ENCODE measurements at regions not wholly inside any gene's neighbourhood (a gene's known extent, or its start where the extent isn't known, plus 50 kb on each side); places are given as distances from the start of the nearest gene placed in this dataset.
"Not testable (repeated sequence)": the region's sequence is repeated elsewhere in the genome, so short reads cannot be mapped to it uniquely, and the experiment has no call there.

DNA sequence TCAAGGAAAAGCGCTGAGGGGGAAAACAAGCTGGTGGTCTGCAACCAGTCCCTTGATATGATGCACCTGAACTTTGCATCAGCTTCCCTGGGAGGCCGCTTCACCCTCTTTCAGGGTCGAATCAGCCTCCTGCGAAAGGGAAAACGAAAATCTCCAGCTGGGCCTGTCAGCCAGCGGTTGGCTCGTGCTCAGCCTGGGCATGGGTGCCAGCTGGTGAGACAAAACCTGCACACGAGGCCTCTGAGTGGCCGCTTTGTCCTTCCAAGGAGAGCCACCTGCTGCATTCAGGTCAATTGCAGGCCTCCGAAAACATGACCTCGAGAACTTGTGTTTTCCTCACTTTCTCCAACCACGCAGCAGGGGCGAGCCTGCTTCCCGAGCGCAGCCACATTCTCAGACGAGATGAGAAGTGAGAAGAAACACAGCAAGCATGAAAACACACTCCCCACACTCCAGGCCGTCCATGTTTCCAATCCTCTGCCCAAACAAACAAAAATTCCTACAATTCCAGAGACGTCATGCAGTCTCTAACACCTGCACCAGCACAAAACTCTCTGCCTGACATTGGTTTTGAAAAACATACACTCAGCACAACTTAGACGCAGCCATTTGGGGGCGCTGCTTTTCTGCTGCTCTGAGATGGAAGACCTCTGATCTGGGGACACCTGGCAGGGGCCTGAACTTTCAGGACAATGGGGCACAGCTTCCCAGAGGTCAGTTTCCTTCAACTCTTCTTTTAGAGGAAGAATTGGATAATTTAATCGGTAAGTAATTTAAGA lies 77.1 kb downstream of the DHCR7 start:
- no peak overlapping the region for H3K27ac ChIP-seq

DNA sequence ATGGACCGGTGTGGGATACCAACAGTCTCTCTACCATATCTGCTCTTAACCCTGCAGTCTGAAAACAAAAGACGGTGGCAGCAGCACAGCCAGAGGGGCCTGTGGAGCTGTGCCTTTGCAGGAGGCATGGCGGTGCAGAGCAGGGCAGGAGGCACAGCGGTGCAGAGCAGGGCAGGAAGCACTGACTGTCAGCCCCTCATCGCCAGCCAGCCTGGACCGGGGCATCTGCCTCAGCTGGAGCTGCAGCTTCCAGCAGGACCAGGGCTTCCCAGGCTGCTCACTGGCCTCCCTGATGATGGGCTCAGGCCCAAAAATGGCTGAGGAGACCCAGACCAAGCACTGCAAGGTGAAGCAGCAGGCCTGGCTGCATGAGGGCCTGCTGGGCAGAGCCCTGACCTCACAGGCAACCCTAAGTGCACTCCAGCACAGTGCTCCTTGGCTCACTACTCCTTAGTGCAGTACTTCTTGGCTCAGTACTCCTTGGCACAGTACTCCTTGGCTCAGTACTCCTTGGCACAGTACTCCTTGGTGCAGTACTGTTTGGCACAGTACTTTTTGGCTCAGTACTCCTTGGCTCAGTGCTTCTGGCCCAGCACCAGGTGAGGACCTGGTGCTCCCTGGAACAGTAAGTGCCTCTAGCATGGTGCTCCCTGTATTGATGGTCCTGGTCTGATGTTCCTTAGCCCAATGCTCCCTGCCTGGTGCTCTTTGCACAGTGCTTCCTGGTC lies 78.0 kb downstream of the DHCR7 start:
- TF ChIP-seq, protein P1, sequence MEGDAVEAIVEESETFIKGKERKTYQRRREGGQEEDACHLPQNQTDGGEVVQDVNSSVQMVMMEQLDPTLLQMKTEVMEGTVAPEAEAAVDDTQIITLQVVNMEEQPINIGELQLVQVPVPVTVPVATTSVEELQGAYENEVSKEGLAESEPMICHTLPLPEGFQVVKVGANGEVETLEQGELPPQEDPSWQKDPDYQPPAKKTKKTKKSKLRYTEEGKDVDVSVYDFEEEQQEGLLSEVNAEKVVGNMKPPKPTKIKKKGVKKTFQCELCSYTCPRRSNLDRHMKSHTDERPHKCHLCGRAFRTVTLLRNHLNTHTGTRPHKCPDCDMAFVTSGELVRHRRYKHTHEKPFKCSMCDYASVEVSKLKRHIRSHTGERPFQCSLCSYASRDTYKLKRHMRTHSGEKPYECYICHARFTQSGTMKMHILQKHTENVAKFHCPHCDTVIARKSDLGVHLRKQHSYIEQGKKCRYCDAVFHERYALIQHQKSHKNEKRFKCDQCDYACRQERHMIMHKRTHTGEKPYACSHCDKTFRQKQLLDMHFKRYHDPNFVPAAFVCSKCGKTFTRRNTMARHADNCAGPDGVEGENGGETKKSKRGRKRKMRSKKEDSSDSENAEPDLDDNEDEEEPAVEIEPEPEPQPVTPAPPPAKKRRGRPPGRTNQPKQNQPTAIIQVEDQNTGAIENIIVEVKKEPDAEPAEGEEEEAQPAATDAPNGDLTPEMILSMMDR (conservative IDR thresholded peaks at IDR 0.05), result no peak
- H3K27ac ChIP-seq, result no peak overlapping the region

More for the DNA sequence above, 77.1 kb downstream of the DHCR7 start:
- TF ChIP-seq, protein P1 (conservative IDR thresholded peaks at IDR 0.05), result no peak

DNA sequence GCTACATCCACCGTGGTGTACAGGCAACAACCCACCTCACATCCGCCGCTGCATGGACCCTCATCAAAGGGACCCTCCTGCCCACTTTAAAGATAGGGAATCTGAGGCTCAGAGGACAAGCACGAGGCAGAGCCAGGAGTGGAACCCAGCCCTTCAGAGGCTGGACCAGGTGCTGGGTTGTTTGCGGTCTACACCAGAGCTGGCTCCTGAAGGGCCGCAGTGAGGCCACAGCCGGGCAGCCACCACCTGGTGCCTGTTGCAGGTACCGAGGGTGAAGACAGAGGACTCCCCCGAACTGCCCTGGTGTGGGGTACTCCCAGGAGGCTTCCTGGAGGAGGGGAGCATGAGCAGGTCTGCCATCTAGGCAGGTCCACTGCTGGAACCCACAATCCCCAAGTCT lies 78.8 kb downstream of the DHCR7 start:
- TF ChIP-seq, protein P1 (conservative IDR thresholded peaks at IDR 0.05), result no peak
- H3K27ac ChIP-seq, result no peak overlapping the region

DNA sequence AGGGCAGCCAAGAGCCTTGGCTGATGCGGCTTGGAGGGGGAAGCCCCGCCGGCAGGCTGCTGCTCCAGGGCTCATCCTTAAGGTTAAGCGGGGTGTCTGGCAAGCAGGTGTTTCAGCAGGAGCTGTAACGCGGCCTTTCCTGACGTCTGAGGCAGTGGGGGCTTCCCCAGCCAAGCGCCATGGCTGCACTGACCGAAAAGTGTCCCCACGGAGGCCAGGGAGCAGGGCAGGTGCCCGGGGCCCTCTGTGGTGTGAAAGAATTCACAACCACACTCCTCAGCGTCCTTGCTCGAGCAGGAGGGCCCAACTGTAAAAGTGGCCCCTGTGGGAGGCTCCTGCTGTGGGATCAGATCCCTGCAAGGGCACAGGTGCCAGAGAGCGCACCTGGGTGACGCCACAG lies 79.2 kb downstream of the DHCR7 start:
- TF ChIP-seq, protein P1 (conservative IDR thresholded peaks at IDR 0.05), result no peak
- no peak overlapping the region for H3K27ac ChIP-seq

DNA sequence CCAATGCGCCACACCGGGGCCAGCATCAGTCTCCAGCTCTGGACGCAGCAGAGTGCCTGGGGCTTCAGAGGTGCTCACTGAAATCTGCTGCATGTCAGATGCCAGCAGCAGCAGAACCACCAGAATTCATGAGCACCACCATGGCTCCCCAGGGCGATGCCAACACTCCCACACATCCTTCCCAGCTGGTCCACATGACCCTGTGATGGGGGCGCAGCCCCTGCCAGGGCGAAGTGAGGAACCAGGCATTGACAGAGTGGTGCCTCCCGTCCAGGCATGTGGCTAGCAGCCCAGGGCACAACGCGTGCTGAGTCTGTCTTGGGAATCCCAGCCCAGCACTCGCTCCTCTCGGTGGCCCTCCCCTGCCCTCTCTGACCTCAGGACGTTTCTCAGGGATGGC lies 80.4 kb downstream of the DHCR7 start:
- H3K27ac ChIP-seq, result no peak overlapping the region
- TF ChIP-seq, protein P1 (conservative IDR thresholded peaks at IDR 0.05), result no peak

DNA sequence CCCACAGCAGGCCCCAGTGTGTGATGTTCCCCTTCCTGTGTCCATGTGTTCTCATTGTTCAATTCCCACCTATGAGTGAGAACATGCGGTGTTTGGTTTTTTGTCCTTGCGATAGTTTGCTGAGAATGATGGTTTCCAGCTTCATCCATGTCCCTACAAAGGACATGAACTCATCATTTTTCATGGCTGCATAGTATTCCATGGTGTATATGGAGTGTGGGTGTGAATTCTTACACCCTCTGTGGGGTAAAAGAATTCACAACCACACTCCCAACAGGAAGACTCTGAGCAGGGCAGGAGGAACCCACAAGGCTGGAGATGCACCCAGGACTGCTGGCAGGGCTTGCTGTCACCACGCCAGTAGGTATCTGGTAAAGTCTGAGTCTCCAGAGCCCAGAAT lies 80.9 kb downstream of the DHCR7 start:
- not testable (repeated sequence) for H3K27ac ChIP-seq

DNA sequence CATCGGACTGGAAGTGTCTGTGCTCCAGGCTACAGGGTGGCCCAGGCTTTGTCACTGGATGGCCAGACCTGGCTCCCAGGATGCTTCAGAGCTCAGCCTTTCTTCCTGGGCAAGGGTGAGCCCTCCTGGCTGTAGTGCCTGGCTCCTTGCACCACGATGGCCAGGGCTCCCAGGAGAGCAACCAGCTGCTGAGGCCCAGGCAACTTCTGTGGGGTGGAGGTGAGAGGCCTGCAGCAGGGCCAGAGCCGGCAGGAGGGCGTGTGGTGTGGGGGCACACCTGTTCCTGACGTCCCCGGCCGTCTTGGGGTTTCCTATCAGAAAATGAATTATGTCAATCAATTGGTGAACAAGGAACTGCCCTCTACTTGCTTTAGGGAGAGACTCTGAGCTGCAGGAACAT lies 82.1 kb downstream of the DHCR7 start:
- TF ChIP-seq, protein P1 (conservative IDR thresholded peaks at IDR 0.05), result no peak
- no peak overlapping the region for H3K27ac ChIP-seq

DNA sequence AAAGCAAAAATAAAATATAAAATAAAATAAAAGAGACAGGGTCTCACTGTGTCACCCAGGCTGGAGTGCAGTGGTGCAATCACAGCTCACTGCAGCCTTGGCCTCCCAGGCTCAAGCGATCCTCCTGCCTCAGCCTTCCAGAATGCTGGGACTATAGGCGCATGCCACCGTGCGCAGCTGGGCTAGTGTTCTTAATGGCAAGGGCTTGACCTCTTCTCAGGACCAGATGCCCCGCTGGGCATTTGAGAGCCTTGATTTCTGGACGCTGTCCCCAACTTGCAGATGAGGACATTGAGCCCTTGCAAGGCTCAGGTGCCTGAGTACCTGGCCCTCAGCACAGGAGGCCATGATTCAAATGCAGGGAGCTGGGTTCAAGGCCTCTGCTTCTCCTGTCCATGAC lies 82.6 kb downstream of the DHCR7 start:
- TF ChIP-seq, protein P1 (conservative IDR thresholded peaks at IDR 0.05), result no peak
- no peak overlapping the region for H3K27ac ChIP-seq

Data from VCaP (cell line).